ENCODE measurements at regions not wholly inside any gene's neighbourhood (a gene's known extent, or its start where the extent isn't known, plus 50 kb on each side); places are given as distances from the start of the nearest gene placed in this dataset.

DNA sequence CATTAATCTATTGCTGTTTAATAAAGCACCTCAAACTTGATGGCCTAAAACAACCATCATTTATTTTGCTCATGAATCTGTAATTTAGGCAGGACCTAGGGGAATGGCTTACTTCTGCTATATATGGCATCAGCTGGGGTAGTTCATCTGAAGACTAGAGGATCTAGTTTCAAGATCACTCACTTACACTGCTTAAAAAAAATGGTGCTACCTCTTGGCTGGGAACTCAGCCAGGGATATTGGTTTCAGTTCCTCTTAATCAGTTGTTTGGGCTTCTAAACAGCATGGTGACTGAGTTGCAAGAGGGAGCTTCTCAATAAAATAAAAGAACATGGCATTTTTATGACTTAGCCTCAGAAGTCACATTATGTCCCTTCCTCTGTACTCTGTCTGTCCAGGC is 142.0 kb downstream of the FAM114A2 start:
- Histone ChIP-seq H3K9me1 (ENCODE audit: control insufficient read depth, extremely low read depth, insufficient read depth, low read length) (no peaks in the 10 kb centered on the region), H3K4me3 (ENCODE audit: control insufficient read depth in 2 of 3, extremely low read depth in 1 of 3, insufficient read depth in 2 of 3, low read depth in 1 of 3, low read length in 3 of 3) (no peak overlapping the region), H3K9ac (ENCODE audit: control insufficient read depth, extremely low read depth, insufficient read depth, low read length) (no peak overlapping the region), H3K27ac (ENCODE audit: control insufficient read depth, insufficient read depth, low read length) (no peak overlapping the region), H3K4me1 (ENCODE audit: control insufficient read depth, extremely low read depth, insufficient read depth, low read length) (peaks cover 25% of the 10 kb centered on the region), H3K4me2 (ENCODE audit: control insufficient read depth, extremely low read depth, insufficient read depth, low read depth, low read length) (no peak overlapping the region), H3K27me3 (ENCODE audit: control insufficient read depth, extremely low read depth, insufficient read depth, low read length) (no peaks in the 10 kb centered on the region), H3K36me3 (ENCODE audit: control insufficient read depth in 2 of 2, extremely low read depth in 1 of 2, insufficient read depth in 2 of 2, low read length in 2 of 2) (no peaks in the 10 kb centered on the region), H2AFZ (ENCODE audit: control insufficient read depth, low read length) (peak overlapping the region; percentile 4), H3K9me3 (ENCODE audit: control insufficient read depth, low read depth, low read length) (no peaks in the 10 kb centered on the region), H3K79me2 (ENCODE audit: control insufficient read depth, insufficient read depth, low read length) (no peaks in the 10 kb centered on the region), H4K20me1 (ENCODE audit: control insufficient read depth, extremely low read depth, insufficient read depth, low read length) (no peaks in the 10 kb centered on the region)
- DNase-seq (ENCODE audit: low read depth, low spot score) (no peak), FAIRE-seq (peak; percentile 69)
- no peak for TF ChIP-seq EZH2 (IDR thresholded peaks at IDR 0.05; ENCODE audit: low read length)
- TF ChIP-seq, protein P1, sequence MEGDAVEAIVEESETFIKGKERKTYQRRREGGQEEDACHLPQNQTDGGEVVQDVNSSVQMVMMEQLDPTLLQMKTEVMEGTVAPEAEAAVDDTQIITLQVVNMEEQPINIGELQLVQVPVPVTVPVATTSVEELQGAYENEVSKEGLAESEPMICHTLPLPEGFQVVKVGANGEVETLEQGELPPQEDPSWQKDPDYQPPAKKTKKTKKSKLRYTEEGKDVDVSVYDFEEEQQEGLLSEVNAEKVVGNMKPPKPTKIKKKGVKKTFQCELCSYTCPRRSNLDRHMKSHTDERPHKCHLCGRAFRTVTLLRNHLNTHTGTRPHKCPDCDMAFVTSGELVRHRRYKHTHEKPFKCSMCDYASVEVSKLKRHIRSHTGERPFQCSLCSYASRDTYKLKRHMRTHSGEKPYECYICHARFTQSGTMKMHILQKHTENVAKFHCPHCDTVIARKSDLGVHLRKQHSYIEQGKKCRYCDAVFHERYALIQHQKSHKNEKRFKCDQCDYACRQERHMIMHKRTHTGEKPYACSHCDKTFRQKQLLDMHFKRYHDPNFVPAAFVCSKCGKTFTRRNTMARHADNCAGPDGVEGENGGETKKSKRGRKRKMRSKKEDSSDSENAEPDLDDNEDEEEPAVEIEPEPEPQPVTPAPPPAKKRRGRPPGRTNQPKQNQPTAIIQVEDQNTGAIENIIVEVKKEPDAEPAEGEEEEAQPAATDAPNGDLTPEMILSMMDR (optimal IDR thresholded peaks at IDR 0.05 in 1 of 3, IDR thresholded peaks at IDR 0.05 in 1 of 3, conservative IDR thresholded peaks at IDR 0.05 in 1 of 3; ENCODE audit: extremely low read depth in 1 of 3, insufficient read depth in 2 of 3, low read length in 3 of 3): no peak
- dilution Hi-C loops (cut with MboI; ENCODE audit: extremely low pct_ligation_motif_present, low sequenced_read_pairs): no loop called here

DNA sequence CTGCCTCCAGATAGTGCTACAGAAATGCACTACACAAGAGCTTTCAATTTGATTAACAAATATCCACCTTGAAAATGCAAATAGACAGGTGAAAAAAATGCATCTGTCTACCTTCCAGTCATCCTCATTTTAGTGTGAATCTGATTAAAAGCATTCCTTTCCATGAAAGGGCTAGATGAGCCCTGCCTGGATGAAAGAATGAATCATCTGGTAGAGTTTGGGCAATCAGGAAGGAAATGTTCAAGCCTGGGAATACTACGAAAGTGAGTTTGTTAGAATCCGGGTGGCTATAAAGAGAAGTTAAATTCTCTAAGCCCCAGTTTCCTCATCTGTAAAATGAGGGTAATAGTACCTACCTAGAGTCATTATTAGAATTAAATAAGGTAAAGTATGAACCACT is 142.6 kb downstream of the FAM114A2 start:
- no peaks in the 10 kb centered on the region for H3K27me3 ChIP-seq (ENCODE audit: control insufficient read depth, extremely low read depth, insufficient read depth, low read length)
- no peak for DNase-seq (ENCODE audit: low read depth, low spot score)
- peak; percentile 81 for FAIRE-seq
- peaks cover 22% of the 10 kb centered on the region for H3K4me1 ChIP-seq (ENCODE audit: control insufficient read depth, extremely low read depth, insufficient read depth, low read length)
- H3K4me3 ChIP-seq (ENCODE audit: control insufficient read depth in 2 of 3, extremely low read depth in 1 of 3, insufficient read depth in 2 of 3, low read depth in 1 of 3, low read length in 3 of 3): no peak overlapping the region
- H3K79me2 ChIP-seq (ENCODE audit: control insufficient read depth, insufficient read depth, low read length): no peaks in the 10 kb centered on the region
- H4K20me1 ChIP-seq (ENCODE audit: control insufficient read depth, extremely low read depth, insufficient read depth, low read length): no peaks in the 10 kb centered on the region
- no peaks in the 10 kb centered on the region for H3K9me1 ChIP-seq (ENCODE audit: control insufficient read depth, extremely low read depth, insufficient read depth, low read length)
- H3K4me2 ChIP-seq (ENCODE audit: control insufficient read depth, extremely low read depth, insufficient read depth, low read depth, low read length): peak overlapping the region; percentile 28
- no peak overlapping the region for H3K27ac ChIP-seq (ENCODE audit: control insufficient read depth, insufficient read depth, low read length)
- H3K36me3 ChIP-seq (ENCODE audit: control insufficient read depth in 2 of 2, extremely low read depth in 1 of 2, insufficient read depth in 2 of 2, low read length in 2 of 2): no peaks in the 10 kb centered on the region
- no peak for TF ChIP-seq EZH2 (IDR thresholded peaks at IDR 0.05; ENCODE audit: low read length)
- TF ChIP-seq, protein P1 (optimal IDR thresholded peaks at IDR 0.05 in 1 of 3, IDR thresholded peaks at IDR 0.05 in 1 of 3, conservative IDR thresholded peaks at IDR 0.05 in 1 of 3; ENCODE audit: extremely low read depth in 1 of 3, insufficient read depth in 2 of 3, low read length in 3 of 3): no peak
- H2AFZ ChIP-seq (ENCODE audit: control insufficient read depth, low read length): peak overlapping the region; percentile 39
- dilution Hi-C loops (cut with MboI; ENCODE audit: extremely low pct_ligation_motif_present, low sequenced_read_pairs): no loop called here
- H3K9me3 ChIP-seq (ENCODE audit: control insufficient read depth, low read depth, low read length): no peaks in the 10 kb centered on the region
- no peak overlapping the region for H3K9ac ChIP-seq (ENCODE audit: control insufficient read depth, extremely low read depth, insufficient read depth, low read length)
